Ovary (tissue), 3 donors: ENCODE measurements at regions not wholly inside any gene's neighbourhood (a gene's known extent, or its start where the extent isn't known, plus 50 kb on each side); places are given as distances from the start of the nearest gene placed in this dataset.

Experiments used
- CTCF ChIP-seq, 3 donors: fragments of 450-650 bp in 2 of 3; fragments of 200-600 bp in 1 of 3; IDR thresholded peaks; one replicate each; pipeline versions ENCODE4 v1.5.1 to v1.8.0; 2016 to 2022; ENCODE audit warnings: antibody characterized with exemption in 3 of 3, mild to moderate bottlenecking in 1 of 3
- EP300 ChIP-seq: sonication (generic); formaldehyde crosslinking; IDR thresholded peaks from one replicate; pipeline ENCODE4 v1.6.1; 2017; ENCODE audit warnings: antibody characterized with exemption
- POLR2A ChIP-seq: fragments of 450-650 bp; IDR thresholded peaks from one replicate; pipeline ENCODE4 v1.6.1; 2017; ENCODE audit warnings: antibody characterized with exemption, mild to moderate bottlenecking, moderate library complexity
- donor health status: DM: no; HTN: no; CAD: no.

DNA sequence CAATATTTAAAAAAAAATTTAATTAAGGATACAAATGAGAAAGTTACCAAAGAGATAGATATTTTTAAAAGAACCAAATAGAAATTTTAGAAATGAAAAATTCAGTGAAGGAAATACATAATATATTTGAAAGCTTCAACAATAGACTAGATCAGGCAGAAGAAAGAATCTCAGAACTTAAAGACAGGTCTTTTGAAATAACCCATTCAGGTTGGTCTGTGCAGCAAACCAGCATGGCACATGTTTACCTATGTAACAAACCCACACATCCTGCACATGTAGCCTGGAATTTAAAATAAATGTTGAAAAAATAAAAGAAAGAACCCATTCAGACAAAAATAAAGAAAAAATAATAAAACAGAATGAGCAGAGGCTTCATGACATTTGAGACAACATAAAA, 221.1 kb upstream of the ID4 start:
- TF ChIP-seq POLR2A (no peak), CTCF (IDR thresholded peaks at IDR 0.05) (no peak), EP300 (no peak)
